ENCODE measurements at regions not wholly inside any gene's neighbourhood (a gene's known extent, or its start where the extent isn't known, plus 50 kb on each side); places are given as distances from the start of the nearest gene placed in this dataset.

GRCh38 chr4:171742436-171742835 is 70.8 kb upstream of the GALNTL6 start:
- TF ChIP-seq, protein P1, sequence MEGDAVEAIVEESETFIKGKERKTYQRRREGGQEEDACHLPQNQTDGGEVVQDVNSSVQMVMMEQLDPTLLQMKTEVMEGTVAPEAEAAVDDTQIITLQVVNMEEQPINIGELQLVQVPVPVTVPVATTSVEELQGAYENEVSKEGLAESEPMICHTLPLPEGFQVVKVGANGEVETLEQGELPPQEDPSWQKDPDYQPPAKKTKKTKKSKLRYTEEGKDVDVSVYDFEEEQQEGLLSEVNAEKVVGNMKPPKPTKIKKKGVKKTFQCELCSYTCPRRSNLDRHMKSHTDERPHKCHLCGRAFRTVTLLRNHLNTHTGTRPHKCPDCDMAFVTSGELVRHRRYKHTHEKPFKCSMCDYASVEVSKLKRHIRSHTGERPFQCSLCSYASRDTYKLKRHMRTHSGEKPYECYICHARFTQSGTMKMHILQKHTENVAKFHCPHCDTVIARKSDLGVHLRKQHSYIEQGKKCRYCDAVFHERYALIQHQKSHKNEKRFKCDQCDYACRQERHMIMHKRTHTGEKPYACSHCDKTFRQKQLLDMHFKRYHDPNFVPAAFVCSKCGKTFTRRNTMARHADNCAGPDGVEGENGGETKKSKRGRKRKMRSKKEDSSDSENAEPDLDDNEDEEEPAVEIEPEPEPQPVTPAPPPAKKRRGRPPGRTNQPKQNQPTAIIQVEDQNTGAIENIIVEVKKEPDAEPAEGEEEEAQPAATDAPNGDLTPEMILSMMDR (IDR thresholded peaks at IDR 0.05; ENCODE audit: insufficient read depth, low read depth, low read length): no peak
- no peak for TF ChIP-seq EZH2 (IDR thresholded peaks at IDR 0.05; ENCODE audit: insufficient read depth, low read length)

Data from astrocyte (in vitro differentiated cells and primary cell).